Muscle of leg (tissue), 3 donors: ENCODE measurements at regions not wholly inside any gene's neighbourhood (a gene's known extent, or its start where the extent isn't known, plus 50 kb on each side); places are given as distances from the start of the nearest gene placed in this dataset.

Source experiments
- DNase-seq: peaks from one replicate; pipeline ENCODE4 v3.0.0; 2013
- H3K27ac ChIP-seq: one replicate; pipeline ENCODE4 v1.5.1; 2013; ENCODE audit warnings: mild to moderate bottlenecking, low read length, control low read depth
- H3K27me3 ChIP-seq: one replicate; pipeline ENCODE4 v1.6.1; 2013; ENCODE audit warnings: low read length; ENCODE audit not compliant: control insufficient read depth, insufficient read depth
- H3K36me3 ChIP-seq: one replicate; pipeline ENCODE4 v1.6.1; 2013; ENCODE audit warnings: low read length; ENCODE audit not compliant: control insufficient read depth, insufficient read depth
- H3K4me1 ChIP-seq: one replicate; pipeline ENCODE4 v1.6.1; 2013; ENCODE audit warnings: low read length; ENCODE audit not compliant: control insufficient read depth, insufficient read depth
- H3K4me3 ChIP-seq: one replicate; pipeline ENCODE4 v1.5.1; 2013; ENCODE audit warnings: low read length, control low read depth
- H3K9me3 ChIP-seq: replicated peaks from 2 replicates; pipeline ENCODE4 v1.6.1; 2013; ENCODE audit warnings: low read depth, low read length; ENCODE audit not compliant: control insufficient read depth
- WGBS: methylation state at CpG from one replicate; pipeline ENCODE4 v1.1.5; 2013; ENCODE audit warnings: missing lambda C conversion rate; ENCODE audit not compliant: insufficient coverage; 5-methylcytosine and 5-hydroxymethylcytosine counted together

GRCh38 chr14:65794674-65795279 lies 382.2 kb downstream of the FUT8 start:
- Histone ChIP-seq H3K27me3 (peaks cover 4% of the 10 kb centered on the region), H3K9me3 (no peaks in the 10 kb centered on the region), H3K4me3 (no peak overlapping the region), H3K27ac (no peak overlapping the region), H3K36me3 (no peaks in the 10 kb centered on the region), H3K4me1 (no peaks in the 10 kb centered on the region)
- WGBS = 60% methylated on average over 3 of the region's 6 CpGs
- no peak for DNase-seq

- no peaks in the 10 kb centered on the region for H3K27me3 ChIP-seq
- no peak overlapping the region for H3K4me3 ChIP-seq
- 81% methylated on average over 8 of the region's 8 CpGs for WGBS
- no peaks in the 10 kb centered on the region for H3K9me3 ChIP-seq
- no peaks in the 10 kb centered on the region for H3K4me1 ChIP-seq
- H3K36me3 ChIP-seq = no peaks in the 10 kb centered on the region
- DNase-seq = no peak
- no peak overlapping the region for H3K27ac ChIP-seq
These were observed 385.7 kb downstream of the FUT8 start for GRCh38 chr14:65798216-65798615.

GRCh38 chr14:65800694-65801093 lies 388.2 kb downstream of the FUT8 start:
- Histone ChIP-seq H3K4me1 (no peaks in the 10 kb centered on the region), H3K36me3 (no peaks in the 10 kb centered on the region), H3K27ac (no peak overlapping the region), H3K9me3 (no peaks in the 10 kb centered on the region), H3K4me3 (no peak overlapping the region), H3K27me3 (peaks cover 2% of the 10 kb centered on the region)
- DNase-seq = no peak
- WGBS = 54% methylated on average over 4 of the region's 6 CpGs

- no peak for DNase-seq
- Histone ChIP-seq H3K4me3 (no peak overlapping the region), H3K27me3 (peaks cover 5% of the 10 kb centered on the region), H3K9me3 (peaks cover under 1% of the 10 kb centered on the region), H3K36me3 (no peaks in the 10 kb centered on the region), H3K27ac (no peak overlapping the region), H3K4me1 (no peaks in the 10 kb centered on the region)
- WGBS = no CpG with 5 or more reads among the region's 2 CpGs
These were observed 389.7 kb downstream of the FUT8 start for GRCh38 chr14:65802196-65802595.

GRCh38 chr14:65803885-65804284 lies 391.4 kb downstream of the FUT8 start:
- Histone ChIP-seq H3K9me3 (peaks cover 9% of the 10 kb centered on the region), H3K36me3 (no peaks in the 10 kb centered on the region), H3K4me3 (no peak overlapping the region), H3K4me1 (no peaks in the 10 kb centered on the region), H3K27ac (no peak overlapping the region), H3K27me3 (peaks cover 8% of the 10 kb centered on the region)
- 91% methylated on average over 4 of the region's 6 CpGs for WGBS
- DNase-seq = no peak

GRCh38 chr14:65804439-65805112 lies 392.0 kb downstream of the FUT8 start:
- H3K9me3 ChIP-seq = peaks cover 9% of the 10 kb centered on the region
- WGBS = 54% methylated on average over 11 of the region's 14 CpGs
- no peak for DNase-seq
- H3K27me3 ChIP-seq = peaks cover 8% of the 10 kb centered on the region
- H3K36me3 ChIP-seq = no peaks in the 10 kb centered on the region
- no peak overlapping the region for H3K27ac ChIP-seq
- H3K4me3 ChIP-seq = no peak overlapping the region
- H3K4me1 ChIP-seq = no peaks in the 10 kb centered on the region

GRCh38 chr14:65805113-65805473 lies 392.6 kb downstream of the FUT8 start:
- WGBS = 63% methylated on average over 1 of the region's 3 CpGs
- Histone ChIP-seq H3K27me3 (peaks cover 8% of the 10 kb centered on the region), H3K27ac (no peak overlapping the region), H3K4me3 (no peak overlapping the region), H3K4me1 (no peaks in the 10 kb centered on the region), H3K9me3 (peaks cover 9% of the 10 kb centered on the region), H3K36me3 (no peaks in the 10 kb centered on the region)
- DNase-seq = no peak

GRCh38 chr14:65808390-65808789 lies 395.9 kb downstream of the FUT8 start:
- H3K27ac ChIP-seq = no peak overlapping the region
- H3K36me3 ChIP-seq = no peaks in the 10 kb centered on the region
- WGBS = 100% methylated on average over 1 of the region's 2 CpGs

GRCh38 chr14:65810322-65810721 lies 397.8 kb downstream of the FUT8 start:
- Histone ChIP-seq H3K27me3 (peaks cover 9% of the 10 kb centered on the region), H3K4me3 (no peak overlapping the region), H3K36me3 (no peaks in the 10 kb centered on the region), H3K4me1 (no peaks in the 10 kb centered on the region), H3K9me3 (peaks cover 9% of the 10 kb centered on the region), H3K27ac (no peak overlapping the region)
- DNase-seq = no peak
- 57% methylated on average over 1 of the region's 1 CpG for WGBS

More at GRCh38 chr14:65808390-65808789, 395.9 kb downstream of the FUT8 start:
- Histone ChIP-seq H3K9me3 (peaks cover 9% of the 10 kb centered on the region), H3K27me3 (peaks cover 11% of the 10 kb centered on the region), H3K4me3 (no peak overlapping the region), H3K4me1 (no peaks in the 10 kb centered on the region)
- DNase-seq = no peak

- Histone ChIP-seq H3K36me3 (no peaks in the 10 kb centered on the region), H3K27me3 (peaks cover 5% of the 10 kb centered on the region), H3K9me3 (no peaks in the 10 kb centered on the region), H3K4me3 (no peak overlapping the region), H3K27ac (no peak overlapping the region), H3K4me1 (no peaks in the 10 kb centered on the region)
- DNase-seq = no peak
- 38% methylated on average over 1 of the region's 3 CpGs for WGBS
These were observed 401.3 kb downstream of the FUT8 start for GRCh38 chr14:65813760-65814384.
